ENCODE measurements at regions not wholly inside any gene's neighbourhood (a gene's known extent, or its start where the extent isn't known, plus 50 kb on each side); places are given as distances from the start of the nearest gene placed in this dataset.

GRCh38 chr4:114187592-114187991 lies 208.1 kb upstream of the ARSJ start:
- no peak overlapping the region for H3K27ac ChIP-seq (ENCODE audit: insufficient read depth, low read length)
- no peak overlapping the region for H3K4me3 ChIP-seq (replicated peaks in 1 of 4; ENCODE audit: control extremely low read depth in 1 of 4, insufficient read depth in 1 of 4, low read depth in 3 of 4, low read length in 4 of 4)
- H3K27me3 ChIP-seq (ENCODE audit: control insufficient read depth, insufficient read depth, low read length) = no peaks in the 10 kb centered on the region
- H4K20me1 ChIP-seq (ENCODE audit: control insufficient read depth, extremely low read depth, insufficient read depth, low read length) = no peaks in the 10 kb centered on the region
- H3K4me1 ChIP-seq (ENCODE audit: control insufficient read depth, extremely low read depth, insufficient read depth, low read length) = no peaks in the 10 kb centered on the region
- no peak for TF ChIP-seq EZH2 (IDR thresholded peaks at IDR 0.05; ENCODE audit: low read length, missing control alignments)
- no peak for TF ChIP-seq CTCF (conservative IDR thresholded peaks at IDR 0.05 in 1 of 2, IDR thresholded peaks at IDR 0.05 in 1 of 2; ENCODE audit: low read depth in 1 of 2, low read length in 2 of 2)
- no peak for DNase-seq (ENCODE audit: low read depth in 2 of 2)
- H2AFZ ChIP-seq (ENCODE audit: low read length) = no peak overlapping the region
- no peaks in the 10 kb centered on the region for H3K79me2 ChIP-seq (ENCODE audit: control insufficient read depth, insufficient read depth, low read length)
- H3K36me3 ChIP-seq (ENCODE audit: control insufficient read depth, insufficient read depth, low read length) = no peaks in the 10 kb centered on the region
- H3K9ac ChIP-seq (ENCODE audit: insufficient read depth, low read length) = no peak overlapping the region
- no peaks in the 10 kb centered on the region for H3K9me3 ChIP-seq (ENCODE audit: control insufficient read depth, insufficient read depth, low read depth, low read length)
- no peak overlapping the region for H3K4me2 ChIP-seq (ENCODE audit: extremely low read depth, insufficient read depth, low read length)

- H3K27ac ChIP-seq (ENCODE audit: insufficient read depth, low read length) = no peak overlapping the region
- peak in 1 of 2 donors; percentile 19 for DNase-seq (ENCODE audit: low read depth in 2 of 2)
- no peaks in the 10 kb centered on the region for H3K79me2 ChIP-seq (ENCODE audit: control insufficient read depth, insufficient read depth, low read length)
- no peaks in the 10 kb centered on the region for H3K4me1 ChIP-seq (ENCODE audit: control insufficient read depth, extremely low read depth, insufficient read depth, low read length)
- no peak overlapping the region for H3K4me3 ChIP-seq (replicated peaks in 1 of 4; ENCODE audit: control extremely low read depth in 1 of 4, insufficient read depth in 1 of 4, low read depth in 3 of 4, low read length in 4 of 4)
- no peak overlapping the region for H3K9ac ChIP-seq (ENCODE audit: insufficient read depth, low read length)
- H3K9me3 ChIP-seq (ENCODE audit: control insufficient read depth, insufficient read depth, low read depth, low read length) = no peaks in the 10 kb centered on the region
- no peak overlapping the region for H3K4me2 ChIP-seq (ENCODE audit: extremely low read depth, insufficient read depth, low read length)
- no peaks in the 10 kb centered on the region for H3K27me3 ChIP-seq (ENCODE audit: control insufficient read depth, insufficient read depth, low read length)
- H3K36me3 ChIP-seq (ENCODE audit: control insufficient read depth, insufficient read depth, low read length) = no peaks in the 10 kb centered on the region
- H4K20me1 ChIP-seq (ENCODE audit: control insufficient read depth, extremely low read depth, insufficient read depth, low read length) = no peaks in the 10 kb centered on the region
- no peak overlapping the region for H2AFZ ChIP-seq (ENCODE audit: low read length)
- TF ChIP-seq CTCF (conservative IDR thresholded peaks at IDR 0.05 in 1 of 2, IDR thresholded peaks at IDR 0.05 in 1 of 2; ENCODE audit: low read depth in 1 of 2, low read length in 2 of 2) = no peak
Observed at GRCh38 chr4:114191496-114191895, 212.0 kb upstream of the ARSJ start.

- DNase-seq (ENCODE audit: low read depth in 2 of 2) = no peak
- no peak overlapping the region for H2AFZ ChIP-seq (ENCODE audit: low read length)
- H3K4me1 ChIP-seq (ENCODE audit: control insufficient read depth, extremely low read depth, insufficient read depth, low read length) = no peaks in the 10 kb centered on the region
- H4K20me1 ChIP-seq (ENCODE audit: control insufficient read depth, extremely low read depth, insufficient read depth, low read length) = no peaks in the 10 kb centered on the region
- H3K27me3 ChIP-seq (ENCODE audit: control insufficient read depth, insufficient read depth, low read length) = no peaks in the 10 kb centered on the region
- H3K4me2 ChIP-seq (ENCODE audit: extremely low read depth, insufficient read depth, low read length) = no peak overlapping the region
- no peaks in the 10 kb centered on the region for H3K9me3 ChIP-seq (ENCODE audit: control insufficient read depth, insufficient read depth, low read depth, low read length)
- no peak overlapping the region for H3K4me3 ChIP-seq (replicated peaks in 1 of 4; ENCODE audit: control extremely low read depth in 1 of 4, insufficient read depth in 1 of 4, low read depth in 3 of 4, low read length in 4 of 4)
- no peak overlapping the region for H3K27ac ChIP-seq (ENCODE audit: insufficient read depth, low read length)
- H3K36me3 ChIP-seq (ENCODE audit: control insufficient read depth, insufficient read depth, low read length) = no peaks in the 10 kb centered on the region
- no peak for TF ChIP-seq EZH2 (IDR thresholded peaks at IDR 0.05; ENCODE audit: low read length, missing control alignments)
- no peak for TF ChIP-seq CTCF (conservative IDR thresholded peaks at IDR 0.05 in 1 of 2, IDR thresholded peaks at IDR 0.05 in 1 of 2; ENCODE audit: low read depth in 1 of 2, low read length in 2 of 2)
- no peak overlapping the region for H3K9ac ChIP-seq (ENCODE audit: insufficient read depth, low read length)
- no peaks in the 10 kb centered on the region for H3K79me2 ChIP-seq (ENCODE audit: control insufficient read depth, insufficient read depth, low read length)
Observed at GRCh38 chr4:114192854-114193253, 213.4 kb upstream of the ARSJ start.

Data from fibroblast of lung (primary cell).